ENCODE measurements at regions not wholly inside any gene's neighbourhood (a gene's known extent, or its start where the extent isn't known, plus 50 kb on each side); places are given as distances from the start of the nearest gene placed in this dataset.

DNA sequence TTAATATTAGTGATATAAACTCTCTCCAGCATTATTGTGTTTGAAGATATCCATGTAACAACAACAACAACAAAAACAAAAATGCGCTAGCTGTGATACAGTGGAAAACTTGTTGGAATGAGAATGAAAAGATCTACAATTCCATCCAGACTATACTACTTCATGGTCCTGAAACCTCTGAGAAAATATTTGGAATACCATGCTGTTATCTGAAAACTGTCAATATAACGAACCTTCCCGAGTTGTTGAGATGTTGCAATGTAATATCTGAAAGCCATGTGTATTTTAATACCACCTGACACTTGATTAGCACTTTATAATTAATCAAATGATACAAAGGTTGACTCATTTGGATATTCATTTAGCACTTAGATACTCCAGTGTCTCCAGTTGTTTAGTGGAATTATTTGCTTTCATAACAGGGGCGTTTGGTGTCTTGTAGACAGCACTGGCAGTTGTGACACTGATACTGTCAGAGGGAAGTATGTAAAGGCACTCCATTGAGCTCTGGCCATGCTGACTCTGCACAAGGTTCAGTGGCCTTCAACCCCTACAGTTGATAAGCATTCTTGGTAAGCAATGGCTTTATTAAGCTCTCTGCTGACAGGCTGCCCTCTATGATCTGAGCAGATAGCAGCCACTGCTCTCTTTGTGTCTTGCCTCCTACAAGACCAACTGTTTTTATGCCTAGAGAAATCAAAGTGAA lies 447.1 kb upstream of the SEL1L start:
- TF ChIP-seq, protein P1, sequence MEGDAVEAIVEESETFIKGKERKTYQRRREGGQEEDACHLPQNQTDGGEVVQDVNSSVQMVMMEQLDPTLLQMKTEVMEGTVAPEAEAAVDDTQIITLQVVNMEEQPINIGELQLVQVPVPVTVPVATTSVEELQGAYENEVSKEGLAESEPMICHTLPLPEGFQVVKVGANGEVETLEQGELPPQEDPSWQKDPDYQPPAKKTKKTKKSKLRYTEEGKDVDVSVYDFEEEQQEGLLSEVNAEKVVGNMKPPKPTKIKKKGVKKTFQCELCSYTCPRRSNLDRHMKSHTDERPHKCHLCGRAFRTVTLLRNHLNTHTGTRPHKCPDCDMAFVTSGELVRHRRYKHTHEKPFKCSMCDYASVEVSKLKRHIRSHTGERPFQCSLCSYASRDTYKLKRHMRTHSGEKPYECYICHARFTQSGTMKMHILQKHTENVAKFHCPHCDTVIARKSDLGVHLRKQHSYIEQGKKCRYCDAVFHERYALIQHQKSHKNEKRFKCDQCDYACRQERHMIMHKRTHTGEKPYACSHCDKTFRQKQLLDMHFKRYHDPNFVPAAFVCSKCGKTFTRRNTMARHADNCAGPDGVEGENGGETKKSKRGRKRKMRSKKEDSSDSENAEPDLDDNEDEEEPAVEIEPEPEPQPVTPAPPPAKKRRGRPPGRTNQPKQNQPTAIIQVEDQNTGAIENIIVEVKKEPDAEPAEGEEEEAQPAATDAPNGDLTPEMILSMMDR (IDR thresholded peaks at IDR 0.05), result no peak
- TF ChIP-seq ZFX (IDR thresholded peaks at IDR 0.05; ENCODE audit: borderline replicate concordance), result no peak

GRCh38 chr14:81981307-81981675 lies 447.6 kb upstream of the SEL1L start:
- TF ChIP-seq ZFX (IDR thresholded peaks at IDR 0.05; ENCODE audit: borderline replicate concordance), result no peak
- TF ChIP-seq, protein P1 (IDR thresholded peaks at IDR 0.05), result no peak
- no peak overlapping the region for H3K27ac ChIP-seq

More for the DNA sequence above, 447.1 kb upstream of the SEL1L start:
- H3K27ac ChIP-seq, result no peak overlapping the region

DNA sequence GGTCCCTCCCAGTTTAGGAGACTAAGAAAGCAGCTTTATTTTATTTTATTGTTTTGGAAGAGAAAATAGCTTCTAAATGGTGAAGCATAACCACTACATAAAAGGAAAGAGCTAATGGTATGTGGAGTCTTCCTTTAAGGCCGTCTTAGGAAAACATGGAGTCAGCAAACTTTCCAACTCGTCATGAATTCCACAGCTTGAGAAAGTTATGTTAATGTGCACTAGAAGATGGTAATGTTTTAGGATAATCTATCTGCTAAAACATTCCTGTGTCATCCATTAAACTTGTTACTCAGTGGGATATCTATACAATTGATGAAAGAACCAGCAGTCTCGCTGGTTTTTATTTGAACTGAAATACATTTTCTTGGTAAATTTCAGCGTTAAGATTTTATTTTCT lies 448.4 kb upstream of the SEL1L start:
- no peak for TF ChIP-seq ZFX (IDR thresholded peaks at IDR 0.05; ENCODE audit: borderline replicate concordance)
- TF ChIP-seq, protein P1 (IDR thresholded peaks at IDR 0.05), result no peak
- H3K27ac ChIP-seq, result no peak overlapping the region

DNA sequence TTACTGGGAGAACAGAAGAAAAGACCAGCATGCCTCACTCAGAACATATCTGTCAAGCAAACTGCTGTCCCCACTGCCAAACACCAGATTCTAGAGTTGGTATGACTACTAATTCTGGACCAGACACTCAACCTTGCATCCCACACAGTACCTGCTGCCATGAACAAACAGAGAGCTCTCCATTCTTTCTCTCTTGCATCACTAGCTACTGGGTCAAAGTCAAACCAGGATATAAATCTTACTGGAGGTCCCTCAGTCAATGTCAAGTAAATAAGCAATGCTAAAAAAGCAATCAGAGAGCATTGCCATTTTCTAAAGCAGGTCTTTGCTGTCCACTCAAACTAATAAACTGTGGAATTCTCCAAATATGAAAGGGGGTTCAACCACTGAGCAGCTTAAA lies 452.4 kb upstream of the SEL1L start:
- no peak overlapping the region for H3K27ac ChIP-seq
- TF ChIP-seq, protein P1 (IDR thresholded peaks at IDR 0.05), result no peak
- TF ChIP-seq ZFX (IDR thresholded peaks at IDR 0.05; ENCODE audit: borderline replicate concordance), result no peak

- TF ChIP-seq ZFX (IDR thresholded peaks at IDR 0.05; ENCODE audit: borderline replicate concordance), result no peak
- TF ChIP-seq, protein P1 (IDR thresholded peaks at IDR 0.05), result no peak
- no peak overlapping the region for H3K27ac ChIP-seq
These were observed 455.6 kb upstream of the SEL1L start for GRCh38 chr14:81989211-81989610.

- no peak for TF ChIP-seq ZFX (IDR thresholded peaks at IDR 0.05; ENCODE audit: borderline replicate concordance)
- TF ChIP-seq, protein P1 (IDR thresholded peaks at IDR 0.05), result peak; percentile 88
- H3K27ac ChIP-seq, result no peak overlapping the region
These were observed 456.7 kb upstream of the SEL1L start for GRCh38 chr14:81990312-81990761.

DNA sequence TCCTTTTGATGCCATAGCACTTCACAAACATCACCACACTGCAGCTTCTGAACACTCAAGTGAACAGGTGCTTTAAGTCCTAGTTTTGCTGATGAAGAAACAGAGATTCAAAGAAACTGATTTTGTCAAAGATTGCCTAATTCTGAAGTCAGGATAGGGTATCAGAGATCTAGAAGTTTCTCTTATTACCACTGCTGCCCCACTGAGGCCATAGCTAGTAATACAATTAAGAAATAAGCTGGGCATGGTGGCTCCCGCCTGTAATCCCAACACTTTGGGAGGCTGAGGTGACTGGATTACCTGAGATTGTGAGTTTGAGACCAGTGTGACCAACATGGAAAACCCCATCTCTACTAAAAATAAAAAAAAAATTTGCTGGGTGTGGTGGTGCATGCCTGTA lies 458.3 kb upstream of the SEL1L start:
- no peak overlapping the region for H3K27ac ChIP-seq
- no peak for TF ChIP-seq ZFX (IDR thresholded peaks at IDR 0.05; ENCODE audit: borderline replicate concordance)
- TF ChIP-seq, protein P1 (IDR thresholded peaks at IDR 0.05), result peak; percentile 56

All from 22Rv1 (cell line).